Forelimb muscle (tissue), 1 donor: ENCODE measurements at regions not wholly inside any gene's neighbourhood (a gene's known extent, or its start where the extent isn't known, plus 50 kb on each side); places are given as distances from the start of the nearest gene placed in this dataset.

Source experiments
- DNase-seq: peaks from one replicate; pipeline ENCODE4 v3.0.0-alpha.2; 2013; ENCODE audit warnings: low read depth

DNA sequence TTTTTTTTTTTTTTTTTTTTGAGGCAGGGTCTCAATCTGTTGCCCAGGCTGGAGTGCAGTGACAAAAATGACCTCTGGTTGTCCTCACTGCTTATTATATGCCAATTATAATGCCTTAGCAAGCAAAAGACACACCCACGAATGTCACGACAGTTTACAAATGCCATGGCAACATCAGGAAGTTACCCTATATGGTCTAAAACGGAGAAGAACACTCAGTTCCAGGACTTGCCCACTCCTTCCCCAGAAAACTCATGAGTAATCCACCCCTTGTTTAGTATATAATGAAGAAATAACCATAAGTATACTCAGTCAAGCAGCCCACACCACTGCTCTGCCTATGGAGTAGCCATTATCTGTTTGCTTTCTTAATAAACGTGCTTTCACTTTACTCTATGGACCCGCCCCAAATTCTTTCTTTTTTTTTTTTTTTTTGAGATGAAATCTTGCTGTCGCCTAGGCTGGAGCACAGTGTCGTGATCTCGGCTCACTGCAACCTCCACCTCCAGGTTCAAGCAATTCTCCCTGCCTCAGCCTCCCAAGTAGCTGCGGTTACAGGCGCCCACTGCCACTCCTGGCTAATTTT, 106.2 kb downstream of the SMIM20 start:
- DNase-seq, result no peak

DNA sequence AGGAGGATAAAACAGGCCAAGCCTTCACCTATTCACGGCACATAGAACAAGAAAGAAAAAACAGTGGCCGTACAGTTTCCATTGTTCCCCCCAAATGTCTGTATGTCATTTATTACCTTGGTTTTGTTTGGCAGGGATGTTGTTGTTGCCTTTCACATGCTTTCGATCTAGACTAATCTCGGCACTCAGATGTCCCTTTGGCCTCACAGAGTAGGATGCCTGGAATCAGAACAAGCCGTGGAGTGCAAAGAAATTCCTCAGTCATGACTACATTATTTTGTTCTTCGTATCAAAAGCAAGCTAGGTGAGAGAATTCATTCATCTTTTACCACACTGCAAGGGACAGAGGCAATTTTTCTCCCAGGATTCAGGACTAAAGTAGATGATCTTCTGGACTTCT, 106.9 kb downstream of the SMIM20 start:
- DNase-seq, result no peak

DNA sequence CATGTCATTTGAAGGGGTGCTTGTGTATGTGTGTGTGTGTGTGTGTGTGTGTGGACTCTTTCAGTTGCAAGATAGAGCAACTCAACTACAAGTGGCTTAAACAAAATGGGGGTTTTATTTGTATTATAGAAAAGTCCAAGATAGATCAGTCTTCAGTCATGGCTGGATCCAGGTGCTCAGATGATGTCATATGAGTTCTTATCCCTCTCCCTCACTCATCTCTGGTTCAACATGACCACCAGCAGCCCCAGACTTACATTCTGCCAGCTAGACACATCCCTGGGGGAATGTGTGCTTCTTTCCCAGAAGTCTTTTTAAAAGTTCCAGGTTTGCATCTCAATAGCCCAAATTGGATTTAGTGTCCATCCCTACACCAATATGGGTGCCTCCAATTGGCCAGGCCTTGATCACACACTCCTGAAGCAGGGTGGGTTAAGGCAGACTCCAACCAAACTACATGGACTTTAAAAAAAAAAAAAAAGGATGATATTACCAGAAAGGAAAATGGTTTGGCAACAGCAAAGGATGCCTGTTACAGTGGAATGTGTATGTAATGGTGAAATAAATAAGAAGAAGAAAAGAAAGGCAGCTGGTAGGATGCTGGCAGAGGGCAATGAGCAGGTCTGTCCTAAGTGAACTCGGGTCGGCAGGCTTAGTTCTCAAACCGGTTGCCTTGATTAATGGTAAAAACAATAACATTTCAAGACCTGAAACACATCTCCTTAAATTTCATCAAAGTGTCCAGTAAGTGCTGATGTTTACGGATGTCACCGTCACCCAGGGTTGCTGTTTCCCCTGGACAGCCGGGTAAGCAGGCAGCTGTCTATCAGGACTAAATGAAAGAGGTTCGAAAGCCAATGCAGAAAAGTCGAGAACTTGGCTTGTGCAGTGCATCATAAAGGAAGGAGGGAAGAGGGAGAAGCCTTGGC, 107.7 kb downstream of the SMIM20 start:
- no peak for DNase-seq

DNA sequence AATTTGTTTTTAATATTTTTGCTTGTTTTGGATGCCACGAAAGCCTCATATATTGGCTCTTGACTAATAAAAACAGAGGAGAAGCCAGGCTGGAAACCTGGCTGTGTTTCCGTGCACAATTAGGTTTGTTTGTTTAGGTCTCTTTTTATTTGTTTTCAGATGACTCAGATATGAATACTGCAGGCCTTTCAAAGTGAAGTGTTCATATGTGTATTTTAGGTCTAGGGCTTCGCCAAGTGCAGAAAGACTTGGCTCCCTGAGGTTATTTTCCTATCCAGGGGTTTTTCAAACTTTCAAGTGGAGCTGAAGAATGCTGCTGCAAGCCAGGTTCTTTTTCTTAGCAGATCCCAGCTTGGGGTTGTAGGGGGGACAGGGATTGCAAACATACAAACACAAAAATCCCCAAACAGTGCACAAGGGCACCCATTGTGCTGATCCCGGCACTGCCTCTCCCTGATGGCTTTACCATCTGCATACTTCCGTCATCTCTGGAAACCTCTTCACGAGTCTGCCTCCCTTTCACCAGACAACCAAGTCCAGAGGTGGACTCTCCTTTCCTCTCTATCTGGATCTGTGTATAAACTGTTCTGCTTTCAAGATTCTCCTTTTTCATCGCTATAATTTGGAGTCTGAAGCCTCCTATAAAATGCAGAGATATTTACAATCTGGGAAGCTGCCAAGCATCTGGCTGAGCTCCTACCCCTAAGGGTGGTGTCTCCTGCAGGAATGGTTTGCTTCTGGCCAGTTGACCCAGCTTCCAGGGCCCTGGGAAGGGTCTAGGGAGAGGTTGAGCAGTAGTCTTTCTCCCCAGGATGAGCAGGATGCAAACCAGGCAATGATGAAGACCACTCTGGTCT, 108.6 kb downstream of the SMIM20 start:
- DNase-seq, result peak; percentile 77

DNA sequence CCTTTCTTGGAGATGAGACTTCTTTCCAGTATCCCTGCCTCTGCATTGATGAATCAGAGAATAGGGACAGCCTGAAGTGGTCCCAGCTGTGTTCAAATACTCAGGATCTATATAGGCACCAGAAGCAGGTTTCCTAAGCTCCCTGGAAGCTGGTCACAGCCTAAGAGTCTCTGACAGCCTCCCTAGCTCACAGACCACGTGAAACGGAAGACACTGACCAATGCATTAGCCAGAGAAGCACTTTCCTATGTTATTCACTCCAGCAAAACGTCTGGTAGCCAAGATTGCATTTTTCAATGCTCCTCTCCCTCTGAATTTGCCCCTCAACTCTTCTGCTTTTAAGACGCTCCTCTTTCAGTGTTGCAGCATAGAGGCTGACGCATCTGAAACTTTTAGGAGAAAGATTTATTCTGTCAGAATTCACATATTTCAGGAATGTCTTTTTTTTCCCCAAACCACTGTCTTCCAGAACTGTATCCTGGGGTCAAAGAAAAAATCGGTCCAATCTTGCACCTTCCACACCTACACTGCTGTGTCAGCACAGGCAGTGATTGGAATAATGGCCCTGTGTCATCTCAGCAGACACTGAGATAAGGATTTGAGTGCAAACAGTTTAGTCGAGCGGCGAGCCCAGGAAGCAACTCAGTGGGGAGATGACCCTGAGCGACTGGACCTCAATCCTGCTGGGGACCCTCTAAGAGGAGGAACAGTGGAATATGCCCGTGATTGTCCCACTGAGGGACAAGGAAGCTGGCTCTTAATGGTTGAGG, 109.4 kb downstream of the SMIM20 start:
- no peak for DNase-seq

DNA sequence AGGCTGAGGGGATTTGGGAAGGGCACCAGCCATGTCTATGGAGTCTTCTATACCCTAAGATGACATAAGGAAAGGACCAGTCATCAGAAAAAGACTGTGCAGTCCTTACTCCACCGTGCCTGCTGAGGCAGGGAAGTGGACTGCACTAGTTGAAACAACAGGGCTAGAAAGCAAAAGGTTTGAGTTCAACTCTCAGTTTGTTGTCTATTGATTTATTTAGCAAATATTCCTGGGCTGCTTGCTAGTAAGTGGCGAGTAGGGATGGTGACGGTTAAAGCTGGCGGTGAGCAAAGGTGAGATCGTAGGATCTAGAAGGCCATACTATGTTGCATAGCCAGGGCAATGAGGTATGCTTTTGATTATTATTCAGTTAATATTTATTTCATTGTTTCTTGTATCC, 110.1 kb downstream of the SMIM20 start:
- no peak for DNase-seq

DNA sequence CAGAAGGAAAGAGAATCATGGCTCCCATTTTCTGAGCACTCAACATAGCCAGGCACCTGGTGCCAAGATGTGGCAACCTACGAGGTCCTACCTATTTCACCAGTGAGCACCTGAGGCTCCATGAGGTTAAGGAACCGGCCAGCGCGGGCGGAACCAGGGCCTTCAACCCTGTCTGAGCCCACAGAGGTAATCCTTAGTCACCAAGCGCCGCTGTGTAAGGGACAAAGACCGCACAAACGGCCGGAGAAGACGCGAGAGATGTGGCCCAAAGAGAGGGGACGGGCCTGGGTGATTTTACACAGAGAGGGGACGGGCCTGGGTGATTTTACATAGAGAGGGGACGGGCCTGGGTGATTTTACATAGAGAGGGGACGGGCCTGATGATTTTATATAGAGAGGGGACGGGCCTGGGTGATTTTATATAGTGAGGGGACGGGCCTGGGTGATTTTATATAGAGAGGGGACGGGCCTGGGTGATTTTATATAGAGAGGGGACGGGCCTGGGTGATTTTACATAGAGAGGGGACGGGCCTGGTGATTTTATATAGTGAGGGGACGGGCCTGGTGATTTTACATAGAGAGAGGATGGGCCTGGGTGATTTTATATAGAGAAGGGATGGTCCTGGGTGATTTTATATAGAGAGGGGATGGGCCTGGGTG, 114.2 kb downstream of the SMIM20 start:
- DNase-seq, result no peak

DNA sequence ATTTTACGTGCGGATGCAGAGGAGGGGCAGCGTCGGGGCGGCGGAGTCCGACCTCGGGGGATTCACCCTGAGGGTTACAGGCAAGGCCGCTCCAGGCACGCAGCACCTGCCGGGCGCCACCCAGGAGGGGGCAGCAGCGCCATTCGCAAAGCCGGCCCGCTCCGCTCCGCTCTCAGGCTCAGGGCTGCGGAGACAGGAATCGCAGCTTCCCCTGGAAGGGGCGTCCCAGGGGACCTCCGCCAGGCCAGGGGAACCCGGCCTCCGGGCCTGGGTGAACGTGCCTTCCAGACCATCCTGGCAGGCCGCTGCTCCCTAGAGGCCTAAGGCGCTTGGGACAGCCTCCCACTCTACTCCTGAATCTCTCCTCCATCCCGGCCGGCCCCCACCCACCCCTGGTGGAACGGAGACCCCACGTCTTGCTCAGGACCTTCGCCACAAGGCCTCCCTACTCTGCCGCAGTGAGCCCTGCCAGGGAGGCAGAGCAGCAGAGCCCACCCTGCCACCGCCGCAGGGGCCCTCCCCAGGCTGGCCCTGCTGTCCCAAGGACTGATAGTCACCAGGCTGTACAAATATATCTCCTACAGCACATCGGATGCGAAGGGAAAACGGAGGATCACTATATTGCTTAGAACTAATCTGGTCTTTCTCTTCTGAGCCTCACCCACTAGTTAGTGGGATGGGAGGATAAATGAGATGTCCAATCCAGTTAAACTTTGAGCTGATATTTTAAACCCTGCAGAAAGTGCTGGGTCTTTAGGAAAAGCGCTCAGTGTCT, 115.0 kb downstream of the SMIM20 start:
- no peak for DNase-seq

DNA sequence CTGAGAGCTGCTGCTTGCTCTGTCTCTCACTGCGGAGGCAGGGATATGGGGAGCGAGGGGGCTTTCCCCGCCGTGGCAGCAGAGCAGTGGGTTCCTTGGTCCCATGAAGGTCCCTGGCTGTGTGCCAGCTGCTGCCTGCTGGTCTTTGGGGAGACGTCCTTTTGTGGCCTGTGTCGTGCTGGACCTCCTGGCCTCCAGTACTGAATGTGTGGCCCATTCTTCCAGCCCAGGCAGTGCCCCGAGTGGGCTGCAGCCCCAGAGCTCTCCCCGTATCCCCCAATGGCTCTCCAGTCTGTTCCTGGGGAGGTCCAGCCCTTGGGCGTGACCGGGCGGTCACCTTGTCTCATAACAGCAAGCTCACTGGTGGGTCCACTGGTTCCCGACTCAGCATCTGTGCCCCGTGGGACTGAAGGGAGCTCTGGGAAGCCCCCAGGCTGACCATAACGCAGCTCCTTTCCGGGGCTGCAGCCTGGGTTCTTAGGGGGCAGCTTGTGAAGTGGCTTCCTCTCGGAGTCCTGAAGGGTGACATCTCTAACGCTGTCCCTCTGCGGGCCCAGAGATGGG, 115.6 kb downstream of the SMIM20 start:
- no peak for DNase-seq

DNA sequence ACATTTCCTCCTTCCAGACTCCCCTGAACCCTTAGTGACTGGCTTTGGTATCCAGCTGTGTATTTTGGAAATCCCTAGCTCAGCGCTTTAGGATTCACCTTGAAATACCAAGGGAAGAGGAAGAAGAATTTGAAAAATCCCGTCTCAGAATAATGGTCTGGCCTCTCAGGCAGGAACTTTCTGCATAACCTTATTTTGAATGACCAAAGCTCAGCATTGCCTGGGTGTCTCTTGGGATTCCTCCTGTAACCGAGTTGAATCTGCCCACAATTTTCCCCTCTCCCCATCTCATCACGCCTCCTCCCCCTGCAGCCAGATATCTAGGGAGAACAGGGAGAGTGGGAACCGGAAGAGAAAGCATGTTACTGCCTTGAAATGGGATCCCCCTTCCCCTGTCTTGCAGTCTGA, 116.2 kb downstream of the SMIM20 start:
- DNase-seq, result no peak

DNA sequence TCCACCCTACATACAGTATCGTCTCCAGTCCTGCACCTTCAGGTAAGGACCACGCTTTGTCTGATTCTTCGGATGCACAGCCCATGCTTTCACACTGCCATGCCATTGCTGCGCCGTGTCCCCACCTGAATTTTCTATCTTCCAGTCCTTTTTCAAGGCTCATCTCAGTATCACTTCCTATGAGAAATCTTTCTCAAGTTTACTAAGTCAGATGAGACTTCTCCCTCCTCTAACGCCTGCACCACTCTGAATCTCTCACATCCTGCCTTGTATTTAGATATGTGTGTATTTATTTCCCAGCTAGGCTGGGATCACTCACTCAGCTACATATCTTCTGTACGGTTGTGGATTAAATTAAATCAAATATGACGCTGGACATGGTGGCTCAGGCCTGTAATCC, 116.8 kb downstream of the SMIM20 start:
- DNase-seq, result no peak

DNA sequence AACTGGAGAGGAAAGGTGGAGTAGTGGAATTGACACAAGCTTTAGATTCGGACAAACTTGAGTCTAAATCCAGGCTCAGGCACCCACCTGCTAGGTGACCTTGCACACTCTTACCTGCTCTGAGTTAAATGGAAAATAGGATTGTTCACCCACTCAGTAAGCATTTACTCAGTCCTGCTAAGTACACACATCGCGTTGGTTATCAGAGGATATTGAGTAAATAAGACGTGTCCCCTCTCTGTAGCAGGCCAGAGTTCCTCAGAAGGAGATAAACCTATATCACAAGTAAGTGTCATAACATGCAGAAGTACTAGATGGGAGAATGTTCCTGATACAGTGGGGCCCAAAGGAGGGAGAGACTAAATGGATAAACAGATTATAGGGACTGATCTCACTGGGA, 117.7 kb downstream of the SMIM20 start:
- no peak for DNase-seq

DNA sequence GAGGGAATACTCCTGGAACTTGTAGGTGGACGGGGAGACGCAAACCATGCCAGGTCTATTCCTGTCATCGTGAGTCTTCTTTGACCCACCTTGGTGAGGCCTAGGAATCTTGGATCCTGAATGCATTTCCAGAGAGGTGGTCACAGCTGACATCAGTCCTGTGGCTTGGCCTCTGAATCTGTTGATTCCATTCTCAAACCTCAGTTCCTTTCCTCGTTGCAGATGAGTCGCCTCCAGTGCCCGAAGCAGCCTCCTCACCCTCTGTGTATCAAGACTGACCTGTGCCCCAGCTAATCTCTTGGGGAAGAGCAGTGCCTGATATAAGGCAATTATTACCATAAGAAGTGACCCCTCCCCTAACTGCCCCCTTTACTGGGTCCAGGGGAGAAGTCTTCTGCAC, 118.1 kb downstream of the SMIM20 start:
- no peak for DNase-seq

DNA sequence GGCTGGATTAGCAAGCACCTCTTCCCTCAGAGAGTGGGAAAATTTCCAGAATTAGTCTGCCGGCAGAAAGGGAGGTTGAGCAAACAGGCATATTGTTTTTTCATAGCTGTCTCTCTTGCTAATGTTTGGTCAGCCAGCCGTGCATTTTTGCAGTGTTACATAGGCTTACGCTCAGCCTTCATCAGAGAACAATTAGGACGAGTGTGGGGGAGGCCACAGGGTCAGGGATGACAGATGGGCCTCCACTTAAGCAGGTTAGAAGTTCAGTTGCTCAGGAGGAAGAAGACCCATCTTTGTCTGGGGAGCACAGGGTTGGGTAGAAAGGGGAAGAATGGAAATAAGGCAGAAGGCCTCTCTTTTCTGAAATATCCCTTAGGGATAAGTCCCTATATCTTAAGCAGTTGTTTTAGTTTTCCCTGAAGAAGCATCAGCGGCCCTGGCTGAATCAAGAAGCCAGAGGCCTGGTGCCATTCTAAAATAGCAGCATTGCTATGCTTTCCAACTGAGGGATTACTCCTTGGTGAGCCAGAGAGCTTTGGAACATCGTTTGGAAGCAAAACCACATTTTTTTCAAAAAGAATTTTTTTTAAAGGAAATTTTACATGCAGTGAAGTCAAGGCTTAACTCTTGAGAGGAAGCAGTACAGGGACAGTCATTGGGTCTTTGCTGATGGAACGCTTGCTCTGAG, 118.8 kb downstream of the SMIM20 start:
- peak; percentile 79 for DNase-seq

DNA sequence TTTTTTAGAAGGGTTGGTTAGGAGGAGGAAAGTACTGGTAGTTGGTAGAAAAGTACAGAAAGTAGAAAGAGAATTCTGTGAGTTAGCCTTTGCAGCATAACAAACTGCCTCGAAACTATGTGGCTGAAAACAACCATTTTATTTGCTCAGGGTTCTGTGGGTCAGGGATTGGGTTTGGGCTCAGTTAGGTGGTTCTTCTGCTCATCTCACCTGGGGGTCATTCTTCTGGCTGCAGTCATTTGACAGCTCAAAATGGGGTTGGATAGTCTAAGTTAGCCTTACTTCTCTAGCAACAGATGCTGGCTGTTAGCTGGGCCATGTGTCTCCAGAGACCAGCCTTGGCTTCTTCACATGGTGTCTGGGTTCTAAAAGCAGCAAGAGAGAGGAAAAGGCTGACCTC, 119.4 kb downstream of the SMIM20 start:
- no peak for DNase-seq

DNA sequence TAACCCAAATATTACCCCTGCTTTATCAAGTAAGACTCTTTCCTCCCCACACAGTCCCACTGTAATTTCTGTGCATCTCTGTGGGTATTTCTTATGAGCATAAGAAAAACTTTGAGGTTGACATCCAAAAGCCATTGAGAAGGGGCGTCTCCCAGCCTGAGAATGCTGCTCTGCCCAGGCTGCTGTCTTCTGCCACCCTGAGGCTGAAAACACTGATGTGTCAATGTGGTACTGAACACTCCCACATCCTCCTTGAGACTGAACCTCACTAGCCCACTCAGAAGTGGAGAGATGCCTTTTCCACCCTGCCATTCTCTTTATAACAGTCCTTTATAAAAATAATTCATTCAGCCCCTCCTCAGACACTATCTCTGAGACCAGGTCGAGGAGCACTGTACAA, 120.8 kb downstream of the SMIM20 start:
- no peak for DNase-seq

DNA sequence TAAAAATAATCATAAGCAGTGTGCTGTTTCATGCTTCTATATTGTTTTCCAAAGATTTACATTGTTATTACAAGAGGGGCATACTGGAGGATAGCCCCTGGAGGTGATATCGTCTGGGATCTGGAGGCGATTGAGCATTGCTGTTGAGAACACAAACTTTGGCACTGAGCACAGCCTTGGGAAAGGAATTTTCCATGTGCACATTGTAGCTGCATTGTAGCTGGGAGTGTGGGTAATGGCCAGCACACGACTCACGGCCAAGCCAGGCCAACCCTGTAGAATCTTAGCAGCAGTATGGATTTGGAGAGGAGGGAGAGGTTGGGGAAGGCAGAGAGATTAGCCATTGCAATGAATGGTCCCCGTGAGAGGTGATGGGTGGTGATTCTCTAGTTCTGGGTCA, 121.9 kb downstream of the SMIM20 start:
- DNase-seq, result no peak

DNA sequence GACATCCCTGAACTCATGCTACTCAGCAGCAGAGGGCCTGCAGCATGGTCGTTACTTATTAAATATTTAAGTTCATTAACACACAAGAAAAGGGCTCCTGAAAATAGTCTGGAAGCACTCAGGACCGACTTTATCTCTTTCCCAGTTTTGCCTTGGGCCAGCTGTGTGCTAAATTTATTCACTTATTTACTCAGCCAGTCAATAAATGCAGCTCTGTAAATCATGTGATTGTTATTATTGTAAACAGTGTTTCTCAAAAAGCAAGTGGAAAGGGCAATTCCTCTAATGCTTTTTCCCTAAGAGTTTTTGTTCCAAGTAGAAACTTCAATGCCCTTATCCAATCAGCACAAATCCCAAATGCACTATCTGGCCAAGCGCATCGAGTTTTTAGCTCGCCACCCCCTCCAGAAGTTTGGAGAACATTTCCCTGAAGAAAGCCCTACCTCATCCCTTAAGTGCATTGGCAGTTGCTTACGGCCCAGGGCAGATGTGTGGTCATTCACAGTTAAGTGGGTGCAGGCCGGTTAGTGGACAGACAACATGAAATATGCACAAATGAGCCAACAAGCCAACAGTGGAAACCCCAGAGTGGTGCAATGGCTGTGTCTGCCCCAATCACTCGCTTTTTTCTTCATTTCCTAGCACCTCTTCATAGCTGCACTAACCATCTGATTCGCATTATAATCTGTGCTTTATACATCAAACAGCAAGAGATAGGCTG, 125.8 kb downstream of the SMIM20 start:
- DNase-seq, result no peak

DNA sequence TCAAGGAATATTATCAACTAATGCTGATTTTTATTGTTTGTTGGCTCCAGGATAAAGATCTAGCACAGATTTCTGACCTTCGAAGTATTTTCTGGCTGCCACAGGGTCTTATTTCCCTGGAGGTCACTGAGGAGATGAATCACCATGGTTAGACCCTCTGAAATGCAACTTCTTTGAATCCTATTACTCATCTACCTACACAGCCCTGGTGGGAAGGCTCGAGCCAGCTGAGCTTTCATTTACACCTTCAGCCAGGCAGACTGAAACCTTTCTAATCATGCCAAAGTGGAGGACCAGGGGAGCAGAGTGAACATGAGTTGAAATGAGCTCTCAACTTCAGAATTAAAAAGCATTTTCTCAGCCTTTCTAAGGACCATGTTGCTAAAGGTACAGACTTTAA, 130.5 kb downstream of the SMIM20 start:
- no peak for DNase-seq
